SK-N-SH (cell line): ENCODE measurements at regions not wholly inside any gene's neighbourhood (a gene's known extent, or its start where the extent isn't known, plus 50 kb on each side); places are given as distances from the start of the nearest gene placed in this dataset.

ENCODE experiments used
- CHD2 ChIP-seq: fragments of 150-350 bp; IDR thresholded peaks from 2 replicates; pipeline ENCODE4 v1.6.1; 2018; ENCODE audit warnings: low read length; ENCODE audit not compliant: partially characterized antibody
- CTCF ChIP-seq: fragments of 200-600 bp; sonication (generic); IDR thresholded peaks from 2 replicates; pipeline ENCODE4 v1.6.1; 2017; ENCODE audit warnings: antibody characterized with exemption, mild to moderate bottlenecking, moderate library complexity
- FOSL2 ChIP-seq: IDR thresholded peaks from 2 replicates; pipeline ENCODE4 v1.4.0; 2012; ENCODE audit warnings: low read depth, mild to moderate bottlenecking, moderate library complexity, borderline replicate concordance
- FOXJ3 ChIP-seq: sonication (generic); formaldehyde crosslinking; IDR thresholded peaks from 2 replicates; pipeline ENCODE4 v1.5.1; 2020; ENCODE audit warnings: mild to moderate bottlenecking, missing genetic modification reagents
- GABPA ChIP-seq: IDR thresholded peaks from 2 replicates; pipeline ENCODE4 v1.4.0; 2012; ENCODE audit warnings: low read depth, mild to moderate bottlenecking
- GATA2 ChIP-seq: sonication (generic); formaldehyde crosslinking; IDR thresholded peaks from 2 replicates; pipeline ENCODE4 v1.5.0; 2020; ENCODE audit warnings: mild to moderate bottlenecking, missing genetic modification reagents
- POLR2AphosphoS5 ChIP-seq: IDR thresholded peaks from 2 replicates; pipeline ENCODE4 v1.6.1; 2012; ENCODE audit warnings: low read depth, low read length
- RAD21 ChIP-seq: IDR thresholded peaks from 2 replicates; pipeline ENCODE4 v1.6.1; 2012; ENCODE audit warnings: mild to moderate bottlenecking, low read length
- TAF1 ChIP-seq: IDR thresholded peaks from 2 replicates; pipeline ENCODE4 v1.6.1; 2012; ENCODE audit warnings: low read depth, mild to moderate bottlenecking, low read length, moderate library complexity, borderline replicate concordance
- TCF12 ChIP-seq: IDR thresholded peaks from 2 replicates; pipeline ENCODE4 v1.4.0; 2012
- YY1 ChIP-seq: IDR thresholded peaks from 2 replicates; pipeline ENCODE4 v1.4.0; 2012; ENCODE audit warnings: low read depth, mild to moderate bottlenecking

DNA sequence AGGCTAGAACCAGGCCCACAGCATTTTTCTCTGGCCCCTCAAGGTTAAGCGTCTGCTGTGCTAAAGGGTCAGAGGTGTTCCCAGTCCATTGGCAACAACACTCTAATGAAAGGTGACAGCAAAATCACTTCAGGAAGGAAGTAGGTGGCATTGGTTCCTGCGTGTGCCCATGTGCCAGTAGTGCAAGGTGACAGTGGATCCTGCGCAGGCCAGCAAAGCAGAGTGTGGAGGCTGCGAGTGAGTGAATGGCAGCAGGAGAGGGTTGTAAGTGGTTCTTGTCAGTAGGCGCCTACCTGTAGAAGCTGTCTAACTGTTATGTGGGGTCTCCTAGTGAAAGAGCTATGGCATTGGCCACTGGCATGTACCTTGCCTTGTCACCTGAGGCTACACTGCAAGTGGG, 898.2 kb upstream of the TYRP1 start:
- TF ChIP-seq CTCF (no peak), POLR2AphosphoS5 (no peak), TCF12 (no peak), TAF1 (no peak), RAD21 (no peak), YY1 (no peak), GATA2 (CRISPR knock-in tag) (no peak), FOSL2 (no peak), CHD2 (no peak), FOXJ3 (CRISPR knock-in tag) (no peak), GABPA (no peak)
